ENCODE measurements at regions not wholly inside any gene's neighbourhood (a gene's known extent, or its start where the extent isn't known, plus 50 kb on each side); places are given as distances from the start of the nearest gene placed in this dataset.

- no peaks in the 10 kb centered on the region for H3K27me3 ChIP-seq
- 65 to 71% methylated on average over 11 of the region's 11 CpGs for WGBS, 2 donors
- TF ChIP-seq, protein P1, sequence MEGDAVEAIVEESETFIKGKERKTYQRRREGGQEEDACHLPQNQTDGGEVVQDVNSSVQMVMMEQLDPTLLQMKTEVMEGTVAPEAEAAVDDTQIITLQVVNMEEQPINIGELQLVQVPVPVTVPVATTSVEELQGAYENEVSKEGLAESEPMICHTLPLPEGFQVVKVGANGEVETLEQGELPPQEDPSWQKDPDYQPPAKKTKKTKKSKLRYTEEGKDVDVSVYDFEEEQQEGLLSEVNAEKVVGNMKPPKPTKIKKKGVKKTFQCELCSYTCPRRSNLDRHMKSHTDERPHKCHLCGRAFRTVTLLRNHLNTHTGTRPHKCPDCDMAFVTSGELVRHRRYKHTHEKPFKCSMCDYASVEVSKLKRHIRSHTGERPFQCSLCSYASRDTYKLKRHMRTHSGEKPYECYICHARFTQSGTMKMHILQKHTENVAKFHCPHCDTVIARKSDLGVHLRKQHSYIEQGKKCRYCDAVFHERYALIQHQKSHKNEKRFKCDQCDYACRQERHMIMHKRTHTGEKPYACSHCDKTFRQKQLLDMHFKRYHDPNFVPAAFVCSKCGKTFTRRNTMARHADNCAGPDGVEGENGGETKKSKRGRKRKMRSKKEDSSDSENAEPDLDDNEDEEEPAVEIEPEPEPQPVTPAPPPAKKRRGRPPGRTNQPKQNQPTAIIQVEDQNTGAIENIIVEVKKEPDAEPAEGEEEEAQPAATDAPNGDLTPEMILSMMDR (IDR thresholded peaks at IDR 0.05) = no peak
- no peak for TF ChIP-seq POLR2A (IDR thresholded peaks at IDR 0.05)
- H3K4me1 ChIP-seq = no peaks in the 10 kb centered on the region
- no peak overlapping the region for H3K27ac ChIP-seq
- ATAC-seq (no peak), DNase-seq (no peak)
- intact Hi-C loops (cut with DNase I) = no loop called here
- H3K36me3 ChIP-seq (replicated peaks in 1 of 2; ENCODE audit: insufficient read depth in 1 of 2, low read depth in 2 of 2) = no peaks in the 10 kb centered on the region
- no peak overlapping the region for H3K4me3 ChIP-seq
- H3K9me3 ChIP-seq = no peaks in the 10 kb centered on the region
These were observed 378.7 kb downstream of the SEC16B start for GRCh38 chr1:177591155-177591554.

- no peaks in the 10 kb centered on the region for H3K9me3 ChIP-seq
- H3K4me3 ChIP-seq = no peak overlapping the region
- intact Hi-C loops (cut with DNase I) = no loop called here
- H3K27ac ChIP-seq = no peak overlapping the region
- no peaks in the 10 kb centered on the region for H3K27me3 ChIP-seq
- TF ChIP-seq POLR2A (IDR thresholded peaks at IDR 0.05) = no peak
- TF ChIP-seq, protein P1 (IDR thresholded peaks at IDR 0.05) = no peak
- H3K4me1 ChIP-seq = no peaks in the 10 kb centered on the region
- ATAC-seq (no peak), DNase-seq (no peak)
- 20 to 29% methylated on average over 3 of the region's 3 CpGs for WGBS, 2 donors
- H3K36me3 ChIP-seq (replicated peaks in 1 of 2; ENCODE audit: insufficient read depth in 1 of 2, low read depth in 2 of 2) = no peaks in the 10 kb centered on the region
These were observed 380.7 kb downstream of the SEC16B start for GRCh38 chr1:177589166-177589565.

DNA sequence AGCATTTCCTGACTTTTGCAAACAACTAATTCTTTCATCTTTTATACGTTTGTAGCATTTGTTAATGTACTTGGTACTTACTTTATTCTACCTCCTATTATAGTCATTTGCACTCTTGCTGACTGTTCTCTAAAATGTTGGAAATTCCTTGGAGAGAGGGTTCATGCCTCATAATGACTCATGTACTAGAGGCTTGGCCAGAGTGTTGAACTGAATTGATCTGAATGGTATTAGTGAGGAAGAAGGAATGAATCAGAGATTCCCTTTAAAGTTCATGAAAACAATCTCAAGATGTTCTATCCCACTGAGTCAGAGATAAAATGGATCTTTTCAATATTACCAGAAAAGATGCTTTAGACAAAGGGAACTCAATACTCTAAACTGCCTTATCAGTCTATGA, 383.4 kb downstream of the SEC16B start:
- Histone ChIP-seq H3K4me3 (no peak overlapping the region), H3K9me3 (no peaks in the 10 kb centered on the region), H3K27me3 (no peaks in the 10 kb centered on the region), H3K27ac (no peak overlapping the region), H3K4me1 (no peaks in the 10 kb centered on the region), H3K36me3 (replicated peaks in 1 of 2; ENCODE audit: insufficient read depth in 1 of 2, low read depth in 2 of 2) (no peaks in the 10 kb centered on the region)
- ATAC-seq (no peak), DNase-seq (no peak)
- WGBS, 2 donors = 71 to 74% methylated on average over 1 of the region's 1 CpG
- intact Hi-C loops (cut with DNase I) = no loop called here
- no peak for TF ChIP-seq POLR2A (IDR thresholded peaks at IDR 0.05)
- TF ChIP-seq, protein P1 (IDR thresholded peaks at IDR 0.05) = no peak

GRCh38 chr1:177585302-177586220, 384.3 kb downstream of the SEC16B start:
- Histone ChIP-seq H3K36me3 (replicated peaks in 1 of 2; ENCODE audit: insufficient read depth in 1 of 2, low read depth in 2 of 2) (no peaks in the 10 kb centered on the region), H3K4me3 (no peak overlapping the region), H3K27me3 (no peaks in the 10 kb centered on the region), H3K27ac (no peak overlapping the region), H3K9me3 (no peaks in the 10 kb centered on the region), H3K4me1 (no peaks in the 10 kb centered on the region)
- ATAC-seq (no peak), DNase-seq (no peak)
- intact Hi-C loops (cut with DNase I) = no loop called here
- 26 to 32% methylated on average over 3 of the region's 3 CpGs for WGBS, 2 donors
- TF ChIP-seq, protein P1 (IDR thresholded peaks at IDR 0.05) = no peak
- no peak for TF ChIP-seq POLR2A (IDR thresholded peaks at IDR 0.05)

- ATAC-seq = no peak
- no peak for DNase-seq
- H3K4me3 ChIP-seq = no peak overlapping the region
- H3K27me3 ChIP-seq = no peaks in the 10 kb centered on the region
- intact Hi-C loops (cut with DNase I) = no loop called here
- TF ChIP-seq POLR2A (IDR thresholded peaks at IDR 0.05) = no peak
- TF ChIP-seq, protein P1 (IDR thresholded peaks at IDR 0.05) = no peak
- H3K9me3 ChIP-seq = no peaks in the 10 kb centered on the region
- 62 to 67% methylated on average over 2 of the region's 2 CpGs for WGBS, 2 donors
- no peak overlapping the region for H3K27ac ChIP-seq
- no peaks in the 10 kb centered on the region for H3K4me1 ChIP-seq
- no peaks in the 10 kb centered on the region for H3K36me3 ChIP-seq (replicated peaks in 1 of 2; ENCODE audit: insufficient read depth in 1 of 2, low read depth in 2 of 2)
These were observed 396.0 kb downstream of the SEC16B start for GRCh38 chr1:177573901-177574300.
